Stimulated activated CD8-positive, alpha-beta memory T cell treated with anti-CD3 and anti-CD28 coated beads, Interleukin-15, amount 100 ng/mL, for 24 hours (primary cell): ENCODE measurements at regions not wholly inside any gene's neighbourhood (a gene's known extent, or its start where the extent isn't known, plus 50 kb on each side); places are given as distances from the start of the nearest gene placed in this dataset.
"Not testable (repeated sequence)": the region's sequence is repeated elsewhere in the genome, so short reads cannot be mapped to it uniquely, and the experiment has no call there.

Source experiments
- DNase-seq: peaks from one replicate; pipeline ENCODE4 v3.0.0-alpha.2; 2020; ENCODE audit warnings: low read depth

- DNase-seq = no peak
Observed at GRCh38 chr6:27161115-27161514, 86.4 kb upstream of the PRSS16 start.

- DNase-seq = no peak
Observed at GRCh38 chr6:27161603-27161945, 85.9 kb upstream of the PRSS16 start.

GRCh38 chr6:27161946-27162603 is 85.4 kb upstream of the PRSS16 start:
- DNase-seq = no peak

- DNase-seq = no peak
Observed at GRCh38 chr6:27163834-27164233, 83.7 kb upstream of the PRSS16 start.

GRCh38 chr6:27168108-27168507 is 79.4 kb upstream of the PRSS16 start:
- DNase-seq = no peak

GRCh38 chr6:27168586-27169443 is 78.7 kb upstream of the PRSS16 start:
- DNase-seq = no peak

GRCh38 chr6:27172524-27173231 is 74.8 kb upstream of the PRSS16 start:
- not testable (repeated sequence) for DNase-seq

GRCh38 chr6:27173232-27173601 is 74.3 kb upstream of the PRSS16 start:
- DNase-seq = not testable (repeated sequence)

GRCh38 chr6:27174958-27175357 is 72.5 kb upstream of the PRSS16 start:
- no peak for DNase-seq

- DNase-seq = no peak
Observed at GRCh38 chr6:27176096-27176495, 71.4 kb upstream of the PRSS16 start.

GRCh38 chr6:27176523-27177484 is 70.7 kb upstream of the PRSS16 start:
- DNase-seq = peak; percentile 50

- no peak for DNase-seq
Observed at GRCh38 chr6:27177485-27178406, 69.8 kb upstream of the PRSS16 start.

- no peak for DNase-seq
Observed at GRCh38 chr6:27178407-27178730, 69.1 kb upstream of the PRSS16 start.

GRCh38 chr6:27178860-27179259 is 68.6 kb upstream of the PRSS16 start:
- DNase-seq = no peak

- no peak for DNase-seq
Observed at GRCh38 chr6:27183060-27183832, 64.3 kb upstream of the PRSS16 start.

GRCh38 chr6:27187231-27188060 is 60.1 kb upstream of the PRSS16 start:
- DNase-seq = no peak

GRCh38 chr6:27188061-27188884 is 59.2 kb upstream of the PRSS16 start:
- no peak for DNase-seq

- no peak for DNase-seq
Observed at GRCh38 chr6:27188885-27189418, 58.5 kb upstream of the PRSS16 start.
